H54 (cell line): ENCODE measurements at regions not wholly inside any gene's neighbourhood (a gene's known extent, or its start where the extent isn't known, plus 50 kb on each side); places are given as distances from the start of the nearest gene placed in this dataset.

Experiments used
- DNase-seq: peaks from one replicate; pipeline ENCODE4 v3.0.0; 2011; ENCODE audit warnings: low spot score, mixed read lengths; ENCODE audit not compliant: insufficient read length
- FAIRE-seq: peaks from 3 replicates; lab custom pipeline; 2011; peaks lifted over from hg19 to GRCh38; lab: Jason Lieb, UNC
- POLR2A ChIP-seq: IDR thresholded peaks from 2 replicates; pipeline ENCODE4 v1.6.1; 2011; ENCODE audit warnings: low read depth, mild to moderate bottlenecking, low read length

DNA sequence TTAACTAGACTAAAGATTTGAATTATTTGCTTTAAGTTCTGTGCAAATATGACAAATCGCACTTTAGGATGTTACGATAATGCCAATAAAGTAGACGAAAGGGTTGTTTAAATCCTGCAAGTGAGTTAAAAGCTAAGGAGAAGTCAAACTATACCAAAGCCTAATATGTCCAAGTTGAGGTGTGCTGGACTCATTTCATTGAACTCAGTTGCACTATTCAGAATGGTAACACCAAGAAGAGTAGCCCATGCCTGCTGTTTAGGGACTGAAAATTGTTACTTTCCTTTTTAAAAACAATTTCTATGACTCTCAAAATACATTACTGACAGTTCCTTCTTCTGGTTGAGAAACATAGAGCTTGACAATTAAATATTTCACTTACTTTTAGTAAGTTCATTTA lies 766.3 kb downstream of the DNAJB9 start:
- no peak for TF ChIP-seq POLR2A
- DNase-seq = no peak
- no peak for FAIRE-seq

DNA sequence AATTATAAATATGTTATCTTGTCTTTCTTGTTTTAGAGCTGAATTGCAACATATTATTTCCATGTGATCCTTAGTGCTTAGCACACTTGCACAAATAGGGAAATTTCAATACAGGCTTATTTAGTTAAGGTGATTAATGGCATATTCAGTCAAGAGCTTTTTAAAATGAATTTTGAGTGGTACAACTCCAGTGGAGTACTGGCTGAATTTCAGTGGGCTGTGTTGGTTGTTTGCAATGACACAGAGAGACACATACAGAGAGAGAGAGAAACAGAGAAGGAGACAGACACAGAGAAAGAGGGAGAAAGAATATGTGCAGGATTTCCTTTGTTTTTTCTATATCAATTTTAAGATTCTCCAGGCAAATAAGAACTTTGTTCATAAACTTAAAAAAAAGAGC lies 766.9 kb downstream of the DNAJB9 start:
- FAIRE-seq (no peak), DNase-seq (no peak)
- TF ChIP-seq POLR2A = no peak

DNA sequence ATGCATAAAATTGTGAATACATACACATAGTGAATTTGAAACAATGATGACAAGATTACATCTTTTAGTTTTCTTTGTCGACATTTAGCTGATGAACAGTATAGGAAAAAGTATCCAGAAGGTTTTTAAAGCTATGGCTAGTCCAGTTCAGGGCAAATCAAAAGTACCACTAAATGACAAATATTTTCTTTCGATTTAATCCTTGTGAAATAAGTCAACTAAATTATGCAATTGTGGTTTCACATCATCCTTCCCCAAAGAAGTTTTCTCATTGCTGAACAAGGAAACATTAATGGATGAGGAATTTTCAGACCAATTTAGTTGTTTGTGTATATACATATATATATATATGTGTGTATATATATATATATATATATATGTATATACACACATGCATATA lies 774.0 kb downstream of the DNAJB9 start:
- DNase-seq (no peak), FAIRE-seq (no peak)
- no peak for TF ChIP-seq POLR2A

DNA sequence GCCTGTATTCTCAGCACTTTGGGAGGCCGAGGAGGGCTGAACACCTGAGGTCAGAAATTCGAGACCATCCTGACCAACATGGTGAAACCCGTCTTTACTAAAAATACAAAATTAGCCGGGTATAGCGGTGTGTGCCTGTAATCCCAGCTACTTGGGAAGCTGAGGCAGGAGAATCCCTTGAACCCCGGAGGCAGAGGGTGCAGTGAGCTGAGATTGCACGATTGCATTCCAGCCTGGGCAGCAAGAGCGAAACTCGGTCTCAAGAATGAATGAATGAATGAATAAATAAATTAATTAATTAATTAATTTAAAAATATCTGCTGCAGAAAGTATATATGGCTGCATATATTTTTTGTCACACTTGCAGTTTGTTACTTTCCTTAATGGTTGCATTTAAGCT lies 781.8 kb downstream of the DNAJB9 start:
- no peak for TF ChIP-seq POLR2A
- no peak for DNase-seq
- FAIRE-seq = no peak

DNA sequence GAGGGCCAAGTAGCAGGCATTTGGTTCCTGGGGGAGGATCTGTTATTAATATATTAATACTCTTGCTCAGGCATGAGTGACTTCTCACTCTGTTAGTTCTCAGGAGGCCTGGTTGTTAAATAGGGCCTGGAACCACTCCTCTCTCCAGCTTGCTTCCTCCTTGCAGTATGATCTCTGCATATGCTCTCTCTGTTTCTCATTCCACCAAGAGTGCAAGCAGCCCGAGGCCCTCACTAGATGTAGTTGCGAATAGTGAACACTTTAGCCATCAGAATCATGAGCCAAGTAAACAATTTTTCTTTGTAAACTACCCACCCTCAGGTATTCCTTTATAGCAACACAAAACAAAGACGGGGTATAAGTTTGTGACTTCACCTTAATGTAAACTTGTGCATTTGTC lies 784.3 kb downstream of the DNAJB9 start:
- TF ChIP-seq POLR2A = no peak
- DNase-seq = no peak
- FAIRE-seq = no peak

DNA sequence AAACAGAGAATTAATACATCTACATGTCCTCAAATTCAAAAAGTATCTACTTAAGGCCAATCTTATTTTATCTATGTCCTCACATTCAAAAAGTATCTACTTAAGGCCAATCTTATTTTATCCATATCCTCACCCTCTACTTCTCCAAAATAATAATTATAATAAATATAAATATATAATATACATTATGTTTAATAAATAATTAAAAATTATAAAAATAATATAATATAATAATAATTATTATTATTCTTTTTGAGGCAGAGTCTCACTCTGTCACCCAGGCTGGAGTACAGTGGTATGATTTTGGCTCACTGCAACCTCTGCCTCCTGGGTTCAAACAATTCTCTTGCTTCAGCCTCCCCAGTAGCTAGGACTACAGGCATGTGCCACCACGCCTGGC lies 784.9 kb downstream of the DNAJB9 start:
- no peak for TF ChIP-seq POLR2A
- no peak for FAIRE-seq

DNA sequence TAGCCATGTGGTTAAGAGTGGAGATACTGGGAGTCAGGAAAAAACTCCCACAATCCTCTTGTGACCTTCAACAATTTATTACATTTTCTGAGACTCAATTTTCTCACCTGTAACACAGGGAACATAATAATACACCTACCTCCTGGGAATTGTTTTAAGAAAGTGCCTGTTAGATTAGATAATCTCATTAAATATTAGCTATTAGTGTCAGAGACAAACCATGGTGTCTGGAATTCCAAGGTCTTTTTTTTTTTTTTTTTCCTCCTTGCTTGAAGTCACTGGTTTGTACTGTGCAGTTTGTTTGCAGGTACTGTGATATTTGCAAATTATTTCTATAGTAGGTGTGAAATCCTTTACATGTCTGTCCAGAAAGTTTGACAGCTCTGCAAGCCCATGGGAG lies 806.1 kb downstream of the DNAJB9 start:
- DNase-seq (no peak), FAIRE-seq (no peak)
- TF ChIP-seq POLR2A = no peak

More for the DNA sequence above, 784.9 kb downstream of the DNAJB9 start:
- DNase-seq = no peak

DNA sequence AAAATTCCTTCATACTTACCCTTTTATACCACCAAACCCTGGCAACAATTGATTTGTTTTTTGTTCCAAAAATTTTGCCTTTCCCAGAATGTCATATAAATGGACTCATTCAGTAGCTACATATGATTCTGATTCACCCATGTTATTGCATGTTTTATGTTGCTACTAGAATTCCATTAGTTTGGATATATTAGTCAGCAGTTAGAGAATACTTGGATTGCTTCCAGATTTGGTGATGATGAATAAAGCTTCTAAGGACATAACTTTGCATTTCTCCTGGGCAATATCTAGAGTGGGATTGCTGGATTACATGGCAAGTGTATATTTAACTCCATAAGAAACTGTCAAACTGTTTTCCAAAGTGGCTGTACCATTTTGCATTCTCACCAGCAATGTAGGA lies 806.9 kb downstream of the DNAJB9 start:
- TF ChIP-seq POLR2A = no peak
- FAIRE-seq (no peak), DNase-seq (no peak)

DNA sequence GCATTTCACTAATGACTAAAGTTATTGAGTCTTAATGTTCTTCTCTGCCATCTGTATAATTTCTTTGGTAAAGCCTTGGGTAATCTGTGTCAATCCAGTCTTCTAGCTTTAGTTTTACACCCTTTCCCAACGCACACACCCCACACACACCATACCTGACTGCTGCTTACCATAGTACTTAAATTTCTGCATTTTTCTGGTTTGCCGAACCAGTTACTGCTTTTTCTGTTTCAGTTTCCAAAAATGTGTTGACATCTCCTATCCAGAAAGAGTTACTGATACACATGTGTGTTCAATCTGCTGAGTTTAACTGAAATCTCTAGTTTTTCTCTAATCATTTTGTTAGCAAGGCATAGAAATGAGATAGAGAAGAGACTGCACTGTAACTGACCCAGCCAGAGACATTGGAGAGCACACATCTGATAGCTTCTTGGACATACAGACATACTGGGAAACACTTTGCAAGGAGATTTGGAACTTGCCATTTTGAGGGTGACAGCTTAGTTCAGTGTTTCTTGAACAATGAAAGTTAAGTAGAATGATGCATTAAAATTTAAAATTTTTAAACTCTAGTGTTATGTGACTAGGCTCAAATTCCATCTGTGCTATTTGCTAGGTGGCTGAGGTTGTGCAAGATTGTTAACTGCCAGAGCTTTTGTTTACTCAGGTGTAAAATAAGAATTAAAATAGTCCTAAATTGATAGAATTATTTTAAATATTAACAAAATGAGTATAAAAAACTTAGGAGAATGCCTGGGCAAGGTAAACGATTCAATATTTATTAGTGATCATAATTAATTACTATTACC lies 807.6 kb downstream of the DNAJB9 start:
- no peak for FAIRE-seq
- DNase-seq = no peak
- no peak for TF ChIP-seq POLR2A

DNA sequence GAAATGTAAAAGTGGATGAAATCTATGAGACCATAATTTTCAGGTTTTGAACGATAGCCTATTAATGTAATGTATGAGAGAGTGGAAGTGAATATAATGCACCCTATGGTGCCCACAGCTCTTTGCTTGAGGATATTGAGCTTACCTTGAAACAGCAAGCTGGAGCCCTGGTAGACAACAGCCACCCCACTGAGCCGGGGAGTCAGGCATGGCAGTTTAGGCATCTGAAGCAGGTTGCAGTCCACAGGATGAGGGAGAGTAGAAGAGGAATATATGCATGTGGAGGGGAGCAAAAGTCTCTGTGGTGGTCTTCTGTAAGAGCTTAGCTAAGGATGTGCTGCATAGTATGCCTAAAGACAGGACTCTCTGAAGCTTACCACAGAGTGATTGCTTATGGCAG lies 817.3 kb downstream of the DNAJB9 start:
- no peak for FAIRE-seq
- no peak for TF ChIP-seq POLR2A

DNA sequence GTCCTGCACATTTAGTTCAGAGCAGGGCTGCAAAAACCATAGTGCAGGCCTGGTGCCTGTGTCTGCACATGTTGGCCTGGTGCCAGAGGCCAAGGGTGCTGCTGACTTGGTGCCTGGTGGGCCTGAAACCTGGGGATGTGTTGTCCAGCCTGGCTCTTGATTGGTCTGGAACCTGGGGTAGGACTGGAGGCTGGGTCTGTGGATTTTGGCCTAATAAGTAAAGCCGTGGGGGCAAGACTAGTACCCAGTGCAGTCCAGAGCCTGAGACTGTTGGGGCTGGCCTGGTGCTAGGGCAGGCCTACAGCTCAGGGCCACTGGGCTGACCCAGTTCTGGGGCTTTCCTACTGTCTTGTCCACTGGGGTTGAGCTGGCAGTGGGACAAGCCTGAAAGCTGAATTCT lies 817.9 kb downstream of the DNAJB9 start:
- TF ChIP-seq POLR2A = no peak
- FAIRE-seq (no peak), DNase-seq (no peak)

More for the DNA sequence above, 817.3 kb downstream of the DNAJB9 start:
- DNase-seq = no peak

DNA sequence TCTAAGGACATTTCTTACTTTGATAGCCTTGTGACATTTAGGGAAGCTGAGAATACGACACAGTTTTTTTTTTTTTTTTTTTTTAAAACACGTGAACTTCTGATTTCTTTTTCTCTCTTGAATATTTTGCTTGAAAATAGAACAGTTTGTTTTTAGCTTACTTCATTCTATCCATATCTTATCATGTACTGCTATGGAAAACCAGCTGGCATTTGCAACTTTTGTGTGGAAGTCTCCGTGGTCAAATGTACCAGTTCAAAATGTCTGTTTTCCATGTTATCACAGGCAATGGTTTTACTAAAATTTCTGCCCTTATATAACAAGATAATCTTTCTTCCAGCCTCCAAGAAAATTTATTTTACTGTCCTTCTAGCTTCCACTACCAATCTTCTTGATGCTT lies 821.6 kb downstream of the DNAJB9 start:
- DNase-seq = no peak
- TF ChIP-seq POLR2A = no peak
- no peak for FAIRE-seq

DNA sequence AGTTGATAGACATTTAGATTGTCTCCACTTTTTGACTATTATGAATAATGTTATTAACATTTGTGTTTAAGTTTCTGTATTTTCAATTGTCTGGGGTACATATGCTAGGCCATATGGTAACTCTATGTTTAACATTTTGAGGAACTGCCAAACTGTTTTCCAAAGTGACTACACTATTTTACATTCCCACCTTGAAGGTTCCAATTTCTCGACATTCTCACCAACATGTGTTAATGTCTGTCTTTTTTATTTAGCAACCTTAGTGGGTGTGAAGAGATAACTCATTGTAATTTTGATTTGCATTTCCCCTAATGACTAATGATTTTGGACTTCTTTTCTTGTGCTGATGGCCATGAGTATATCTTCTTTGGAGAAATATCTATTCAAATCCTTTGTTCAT lies 832.4 kb downstream of the DNAJB9 start:
- DNase-seq (no peak), FAIRE-seq (no peak)
- TF ChIP-seq POLR2A = no peak

DNA sequence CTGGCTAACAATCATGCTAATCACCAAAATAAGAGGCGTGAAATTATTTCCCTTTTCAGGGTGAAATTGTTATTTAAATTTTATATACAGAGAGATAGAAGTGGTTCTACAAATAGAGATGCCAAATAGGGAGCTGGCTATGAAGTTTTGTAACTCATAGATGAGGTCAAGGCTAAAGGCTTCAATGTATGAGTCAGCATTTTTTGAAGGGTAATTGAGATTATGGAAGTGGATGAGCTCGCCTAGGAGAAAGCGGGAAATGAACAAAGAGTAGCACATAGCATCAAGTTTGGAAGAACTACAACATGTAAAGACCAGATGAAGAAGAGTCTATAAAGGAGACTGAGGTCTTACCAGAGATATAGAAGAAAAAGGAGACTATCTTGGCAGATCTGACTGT lies 838.1 kb downstream of the DNAJB9 start:
- FAIRE-seq = no peak

DNA sequence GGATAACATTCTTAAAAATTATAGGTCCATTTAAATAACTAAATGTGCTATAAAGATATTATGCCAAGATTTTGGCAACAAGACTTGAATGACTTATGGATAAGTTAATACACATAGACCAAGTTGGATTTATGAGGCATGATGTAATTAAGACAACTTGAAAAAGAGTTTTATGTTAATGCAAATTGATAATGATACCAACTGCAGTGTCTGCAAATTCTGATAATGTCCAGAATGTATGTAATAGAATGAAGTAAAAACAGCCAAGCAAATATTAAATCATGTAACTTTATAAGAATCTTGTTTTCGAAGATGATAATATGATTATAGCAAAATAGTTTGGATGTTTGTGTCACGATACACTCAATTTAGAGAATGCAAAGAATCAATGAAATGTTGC lies 868.3 kb downstream of the DNAJB9 start:
- TF ChIP-seq POLR2A = no peak
- DNase-seq (no peak), FAIRE-seq (no peak)

More for the DNA sequence above, 838.1 kb downstream of the DNAJB9 start:
- TF ChIP-seq POLR2A = no peak
- no peak for DNase-seq
